ENCODE measurements at regions not wholly inside any gene's neighbourhood (a gene's known extent, or its start where the extent isn't known, plus 50 kb on each side); places are given as distances from the start of the nearest gene placed in this dataset.
"Not testable (repeated sequence)": the region's sequence is repeated elsewhere in the genome, so short reads cannot be mapped to it uniquely, and the experiment has no call there.

DNA sequence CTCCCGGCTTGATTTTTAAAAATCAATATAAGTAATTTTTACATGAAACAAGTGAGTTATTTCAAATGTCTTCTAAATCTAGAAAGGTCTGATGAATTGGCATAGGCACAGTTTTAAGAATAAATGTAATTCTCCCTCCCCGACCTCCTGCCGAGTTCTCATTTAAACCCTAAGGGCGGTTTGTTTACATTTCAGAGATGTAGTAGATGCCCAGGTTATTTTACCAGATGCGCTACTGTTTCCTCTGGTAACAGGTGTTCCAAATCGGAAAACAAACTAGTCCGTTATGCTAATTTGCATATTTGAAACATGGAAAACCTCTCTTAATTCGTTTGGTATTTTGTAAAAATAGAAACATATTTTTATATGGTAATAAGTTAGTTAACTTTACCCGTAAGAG, 53.8 kb upstream of the CFAP126 start:
- no peak for FAIRE-seq
- 60 to 66% methylated on average over 9 of the region's 9 CpGs for WGBS, 2 donors

DNA sequence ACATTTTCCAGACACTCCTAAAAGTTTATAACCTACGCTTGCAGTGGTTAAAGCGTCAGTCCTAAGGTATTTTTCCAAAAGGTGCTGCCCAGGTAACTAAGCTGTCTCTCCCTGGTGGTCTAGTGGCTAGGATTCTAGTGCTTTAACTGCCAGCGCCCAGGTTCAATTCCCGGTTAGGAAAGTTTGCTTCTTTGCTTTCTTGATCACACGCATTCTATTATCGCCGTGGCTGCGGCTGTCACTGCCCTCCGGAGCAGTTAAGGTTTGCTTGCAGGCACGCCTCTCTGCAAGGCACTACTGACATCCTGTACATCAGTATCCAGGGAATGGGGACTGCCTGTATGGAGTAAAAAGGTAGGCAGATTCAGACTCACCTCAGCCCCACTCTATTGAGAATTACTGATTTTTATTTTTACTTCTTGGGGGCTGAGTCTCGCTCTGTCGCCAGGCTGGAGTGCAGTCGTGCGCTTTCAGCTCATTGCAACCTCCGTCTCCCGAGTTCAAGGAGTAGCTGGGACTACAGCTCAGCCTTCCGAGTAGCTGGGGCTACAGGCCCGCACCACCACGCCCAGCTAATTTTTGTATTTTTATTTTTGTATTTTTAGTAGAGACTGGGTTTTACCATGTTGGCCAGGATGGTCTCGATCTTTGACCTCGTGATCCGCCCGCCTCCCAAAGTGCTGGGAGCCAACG, 53.2 kb upstream of the CFAP126 start:
- intact Hi-C loops (cut with DNase I): no loop called here
- no peaks in the 10 kb centered on the region for H3K9me3 ChIP-seq
- H3K4me1 ChIP-seq: no peaks in the 10 kb centered on the region
- no peak overlapping the region for H3K27ac ChIP-seq
- no peak for TF ChIP-seq CTCF (IDR thresholded peaks at IDR 0.05)
- 84 to 87% methylated on average over 24 of the region's 24 CpGs for WGBS, 2 donors
- DNase-seq (no peak), ATAC-seq (no peak), FAIRE-seq (no peak)
- H3K27me3 ChIP-seq: no peaks in the 10 kb centered on the region
- no peaks in the 10 kb centered on the region for H3K36me3 ChIP-seq
- H3K4me3 ChIP-seq: no peak overlapping the region

More for the DNA sequence above, 53.8 kb upstream of the CFAP126 start:
- H3K27ac ChIP-seq: no peak overlapping the region
- no peaks in the 10 kb centered on the region for H3K4me1 ChIP-seq
- DNase-seq: no peak
- H3K4me3 ChIP-seq: no peak overlapping the region
- H3K27me3 ChIP-seq: no peaks in the 10 kb centered on the region
- no peak for ATAC-seq
- intact Hi-C loops (cut with DNase I): no loop called here
- TF ChIP-seq CTCF (IDR thresholded peaks at IDR 0.05): no peak
- H3K9me3 ChIP-seq: no peaks in the 10 kb centered on the region
- H3K36me3 ChIP-seq: no peaks in the 10 kb centered on the region

- H3K36me3 ChIP-seq; H3K4me3 ChIP-seq; ATAC-seq; H3K9me3 ChIP-seq; DNase-seq; H3K27me3 ChIP-seq; FAIRE-seq; H3K4me1 ChIP-seq; H3K27ac ChIP-seq; intact Hi-C loops (cut with DNase I): not testable (repeated sequence)
- 95 to 96% methylated on average over 4 of the region's 4 CpGs for WGBS, 2 donors
These were observed 49.9 kb upstream of the CFAP126 start for GRCh38 chr1:161417536-161417935.

Data from pancreas (tissue), 10 donors.